HEK293 (cell line): ENCODE measurements at regions not wholly inside any gene's neighbourhood (a gene's known extent, or its start where the extent isn't known, plus 50 kb on each side); places are given as distances from the start of the nearest gene placed in this dataset.

Source experiments
- OVOL3 ChIP-seq: fragments of 450-650 bp; formaldehyde crosslinking; IDR thresholded peaks from 2 replicates; pipeline ENCODE4 v1.5.1; 2016; ENCODE audit warnings: missing biosample characterization, missing genetic modification characterization
- REPIN1 ChIP-seq: fragments of 450-650 bp; formaldehyde crosslinking; IDR thresholded peaks from 2 replicates; pipeline ENCODE4 v1.5.1; 2017; ENCODE audit warnings: missing biosample characterization, missing genetic modification characterization, low read depth
- SP2 ChIP-seq: fragments of 450-650 bp; formaldehyde crosslinking; IDR thresholded peaks from 2 replicates; pipeline ENCODE4 v1.5.1; 2016; ENCODE audit warnings: missing biosample characterization, missing genetic modification characterization
- TRIM28 ChIP-seq: IDR thresholded peaks from 2 replicates; pipeline ENCODE4 v1.6.1; 2011; ENCODE audit warnings: low read length, control low read depth, borderline replicate concordance
- ZBTB10 ChIP-seq: fragments of 450-650 bp; formaldehyde crosslinking; IDR thresholded peaks from 2 replicates; pipeline ENCODE4 v1.5.1; 2016; ENCODE audit warnings: missing biosample characterization, missing genetic modification characterization
- ZBTB48 ChIP-seq: fragments of 450-650 bp; formaldehyde crosslinking; IDR thresholded peaks from 2 replicates; pipeline ENCODE4 v1.5.1; 2016; ENCODE audit warnings: missing biosample characterization, missing genetic modification characterization
- ZNF121 ChIP-seq: fragments of 450-650 bp; formaldehyde crosslinking; IDR thresholded peaks from 2 replicates; pipeline ENCODE4 v1.5.1; 2016; ENCODE audit warnings: missing biosample characterization, missing genetic modification characterization
- ZNF221 ChIP-seq: fragments of 450-650 bp; formaldehyde crosslinking; IDR thresholded peaks from 2 replicates; pipeline ENCODE4 v1.5.1; 2017; ENCODE audit warnings: missing biosample characterization, missing genetic modification characterization, borderline replicate concordance
- ZNF274 ChIP-seq, 2 experiments: fragments of 200-500 bp in 1 of 2; fragments of 450-650 bp in 1 of 2; sonication (Bioruptor generic) in 1 of 2; formaldehyde crosslinking in 1 of 2; IDR thresholded peaks; 2 replicates each; pipeline versions ENCODE4 v1.5.1 to v1.6.1; 2014 to 2016; ENCODE audit warnings: borderline replicate concordance in 1 of 2, inconsistent platforms in 1 of 2, low read length in 1 of 2, missing biosample characterization in 1 of 2, missing genetic modification characterization in 1 of 2
- ZNF280D ChIP-seq: fragments of 450-650 bp; formaldehyde crosslinking; IDR thresholded peaks from 2 replicates; pipeline ENCODE4 v1.5.1; 2016; ENCODE audit warnings: missing biosample characterization, missing genetic modification characterization
- ZNF394 ChIP-seq: fragments of 450-650 bp; formaldehyde crosslinking; IDR thresholded peaks from 2 replicates; pipeline ENCODE4 v1.5.1; 2016; ENCODE audit warnings: missing biosample characterization, missing genetic modification characterization, mild to moderate bottlenecking, moderate library complexity, borderline replicate concordance
- ZNF580 ChIP-seq: fragments of 450-650 bp; formaldehyde crosslinking; IDR thresholded peaks from 2 replicates; pipeline ENCODE4 v1.5.1; 2016; ENCODE audit warnings: missing biosample characterization, missing genetic modification characterization
- ZNF747 ChIP-seq: fragments of 450-650 bp; formaldehyde crosslinking; IDR thresholded peaks from 2 replicates; pipeline ENCODE4 v1.5.1; 2016; ENCODE audit warnings: missing biosample characterization, missing genetic modification characterization
- TF ChIP-seq, protein P1 (sequence below): fragments of 450-650 bp; formaldehyde crosslinking; IDR thresholded peaks from 2 replicates; pipeline ENCODE4 v1.5.1; 2016; ENCODE audit warnings: missing biosample characterization, missing genetic modification characterization

DNA sequence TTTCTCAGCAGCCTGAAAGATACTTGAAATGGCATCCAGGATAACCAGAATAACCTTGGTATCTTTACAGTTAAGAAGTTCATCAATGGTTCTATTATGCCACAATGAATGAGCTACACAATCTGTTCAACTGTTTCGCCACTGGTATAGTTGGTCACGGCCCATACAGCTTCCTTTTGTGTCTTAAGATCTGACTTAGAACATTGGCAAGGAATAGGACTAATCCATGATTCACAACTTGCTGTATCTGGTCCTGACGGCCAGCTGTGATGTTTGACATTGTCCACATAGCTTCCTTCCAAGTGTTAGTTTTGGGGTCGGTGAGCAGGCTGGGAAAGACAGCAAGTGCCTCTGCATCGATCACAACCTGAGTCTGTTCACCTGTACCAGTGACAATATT lies 113.3 kb upstream of the RAD23B start:
- TF ChIP-seq ZBTB10 (tag by site-specific recombination) (no peak), TRIM28 (no peak), ZNF580 (tag by site-specific recombination) (no peak), ZNF280D (no peak), ZNF221 (tag by site-specific recombination) (no peak), OVOL3 (tag by site-specific recombination) (no peak), ZBTB48 (no peak), SP2 (tag by site-specific recombination) (no peak), ZNF394 (tag by site-specific recombination) (no peak), ZNF747 (tag by site-specific recombination) (no peak), ZNF274 (IDR thresholded peaks at IDR 0.05; ENCODE audit: low read length) (no peak), ZNF274 (tag by site-specific recombination; IDR thresholded peaks at IDR 0.05; ENCODE audit: borderline replicate concordance) (no peak), ZNF121 (no peak), REPIN1 (no peak)
- TF ChIP-seq, protein P1, sequence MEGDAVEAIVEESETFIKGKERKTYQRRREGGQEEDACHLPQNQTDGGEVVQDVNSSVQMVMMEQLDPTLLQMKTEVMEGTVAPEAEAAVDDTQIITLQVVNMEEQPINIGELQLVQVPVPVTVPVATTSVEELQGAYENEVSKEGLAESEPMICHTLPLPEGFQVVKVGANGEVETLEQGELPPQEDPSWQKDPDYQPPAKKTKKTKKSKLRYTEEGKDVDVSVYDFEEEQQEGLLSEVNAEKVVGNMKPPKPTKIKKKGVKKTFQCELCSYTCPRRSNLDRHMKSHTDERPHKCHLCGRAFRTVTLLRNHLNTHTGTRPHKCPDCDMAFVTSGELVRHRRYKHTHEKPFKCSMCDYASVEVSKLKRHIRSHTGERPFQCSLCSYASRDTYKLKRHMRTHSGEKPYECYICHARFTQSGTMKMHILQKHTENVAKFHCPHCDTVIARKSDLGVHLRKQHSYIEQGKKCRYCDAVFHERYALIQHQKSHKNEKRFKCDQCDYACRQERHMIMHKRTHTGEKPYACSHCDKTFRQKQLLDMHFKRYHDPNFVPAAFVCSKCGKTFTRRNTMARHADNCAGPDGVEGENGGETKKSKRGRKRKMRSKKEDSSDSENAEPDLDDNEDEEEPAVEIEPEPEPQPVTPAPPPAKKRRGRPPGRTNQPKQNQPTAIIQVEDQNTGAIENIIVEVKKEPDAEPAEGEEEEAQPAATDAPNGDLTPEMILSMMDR (tag by site-specific recombination), result no peak
